Esophagus squamous epithelium (tissue), 5 donors: ENCODE measurements at regions not wholly inside any gene's neighbourhood (a gene's known extent, or its start where the extent isn't known, plus 50 kb on each side); places are given as distances from the start of the nearest gene placed in this dataset.

ENCODE experiments used
- DNase-seq: peaks from one replicate; lab custom pipeline; 2025; lab: John Stamatoyannopoulos, UW
- H3K27ac ChIP-seq, 4 donors: fragments of 200-600 bp; sonication (generic); one replicate each; pipeline ENCODE4 v1.5.1; 2016 to 2019; ENCODE audit warnings: mild to moderate bottlenecking in 1 of 4
- H3K27me3 ChIP-seq, 4 donors: fragments of 200-600 bp; sonication (generic); 1 replicate in 3 of 4; 2 replicates in 1 of 4; pipeline versions ENCODE4 v1.5.1 to v1.6.0; 2017 to 2021; ENCODE audit warnings: antibody characterized with exemption in 1 of 4
- H3K36me3 ChIP-seq, 3 donors: fragments of 200-600 bp; sonication (generic); one replicate each; pipeline ENCODE4 v1.5.1; 2016 to 2019
- H3K4me1 ChIP-seq, 3 donors: fragments of 200-600 bp; sonication (generic); one replicate each; pipeline ENCODE4 v1.5.1; 2017 to 2019
- H3K4me3 ChIP-seq, 4 donors: fragments of 200-600 bp; sonication (generic); 1 replicate in 3 of 4; 2 replicates in 1 of 4; pipeline ENCODE4 v1.5.1; 2016 to 2019; ENCODE audit warnings: mild to moderate bottlenecking in 2 of 4, moderate library complexity in 1 of 4
- H3K9me3 ChIP-seq, 3 donors: fragments of 200-600 bp; sonication (generic); one replicate each; pipeline ENCODE4 v1.5.1; 2016 to 2019
- CTCF ChIP-seq, 6 experiments: fragments of 450-650 bp in 4 of 6; fragments of 200-600 bp in 2 of 6; sonication (generic) in 2 of 6; IDR thresholded peaks; one replicate each; pipeline ENCODE4 v1.5.1; 2016 to 2019; ENCODE audit warnings: antibody characterized with exemption in 6 of 6, mild to moderate bottlenecking in 4 of 6, moderate library complexity in 4 of 6
- POLR2A ChIP-seq, 4 donors: fragments of 450-650 bp; IDR thresholded peaks; one replicate each; pipeline ENCODE4 v1.6.1; 2017; ENCODE audit warnings: antibody characterized with exemption in 4 of 4, mild to moderate bottlenecking in 4 of 4, moderate library complexity in 3 of 4
- WGBS, 2 donors: methylation state at CpG; one replicate each; pipeline ENCODE4 v1.1.5; 2018; 5-methylcytosine and 5-hydroxymethylcytosine counted together
- intact Hi-C: fragments of 100-400 bp; cut with DNase I; formaldehyde crosslinking; loops from one replicate; pipeline ENCODE4 v1.15.0; 2022
- donor health status: DM: yes; HTN: yes; CAD: no.

DNA sequence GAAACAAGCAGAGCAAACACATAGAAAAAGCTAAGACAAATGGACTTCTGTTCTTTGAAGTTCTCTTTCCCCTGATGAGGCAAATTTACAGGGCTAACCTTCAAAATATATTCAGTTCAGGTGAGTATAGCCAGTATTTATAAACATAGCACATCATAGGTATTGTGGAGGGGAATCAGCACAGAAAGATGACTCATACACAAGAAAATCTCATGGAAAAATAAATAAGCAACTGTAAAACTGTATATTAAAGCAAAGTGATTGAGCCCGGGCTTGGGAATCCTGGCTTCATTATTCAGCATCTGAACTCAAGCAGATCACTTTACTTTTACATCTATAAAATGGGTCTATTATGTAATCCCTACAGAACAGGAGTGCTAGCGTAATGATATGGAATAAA, 173.5 kb upstream of the PAPPA start:
- no peaks in the 10 kb centered on the region for H3K36me3 ChIP-seq
- H3K27ac ChIP-seq: no peak overlapping the region
- H3K9me3 ChIP-seq: no peaks in the 10 kb centered on the region
- intact Hi-C loops: no loop called here
- H3K4me1 ChIP-seq: peaks cover 0 to 16% (median 3%) of the 10 kb centered on the region in 3 donors
- TF ChIP-seq POLR2A (IDR thresholded peaks at IDR 0.05) (no peak), CTCF (IDR thresholded peaks at IDR 0.05) (no peak)
- no peaks in the 10 kb centered on the region for H3K27me3 ChIP-seq
- WGBS, 2 donors: 79 to 86% methylated on average over 2 of the region's 2 CpGs
- no peak overlapping the region for H3K4me3 ChIP-seq
- DNase-seq: no peak

DNA sequence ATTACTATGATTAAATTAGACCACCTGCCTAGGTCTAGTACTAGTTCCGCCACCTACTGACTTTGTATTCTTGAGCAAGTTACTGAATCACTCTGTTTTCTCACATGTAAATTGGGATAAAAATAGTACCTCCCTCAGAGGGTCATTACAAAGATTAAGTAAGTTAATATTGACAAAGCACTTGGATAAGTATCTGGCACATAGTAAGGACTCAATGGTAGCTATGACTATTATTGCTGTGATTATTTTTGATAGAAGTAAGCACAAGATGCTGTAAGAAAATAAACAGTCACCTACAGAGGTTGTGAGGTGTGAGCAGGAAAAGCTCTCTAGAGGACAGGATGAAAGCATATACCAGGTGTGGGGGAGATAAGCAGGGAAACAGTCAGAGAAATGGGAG, 173.1 kb upstream of the PAPPA start:
- Histone ChIP-seq H3K9me3 (no peaks in the 10 kb centered on the region), H3K4me3 (no peak overlapping the region), H3K27me3 (no peaks in the 10 kb centered on the region), H3K36me3 (no peaks in the 10 kb centered on the region), H3K4me1 (peaks cover 0 to 16% (median 3%) of the 10 kb centered on the region in 3 donors), H3K27ac (no peak overlapping the region)
- DNase-seq: no peak
- intact Hi-C loops: no loop called here
- 85 to 94% methylated on average over 1 of the region's 1 CpG for WGBS, 2 donors
- TF ChIP-seq CTCF (IDR thresholded peaks at IDR 0.05): no peak
- no peak for TF ChIP-seq POLR2A (IDR thresholded peaks at IDR 0.05)

DNA sequence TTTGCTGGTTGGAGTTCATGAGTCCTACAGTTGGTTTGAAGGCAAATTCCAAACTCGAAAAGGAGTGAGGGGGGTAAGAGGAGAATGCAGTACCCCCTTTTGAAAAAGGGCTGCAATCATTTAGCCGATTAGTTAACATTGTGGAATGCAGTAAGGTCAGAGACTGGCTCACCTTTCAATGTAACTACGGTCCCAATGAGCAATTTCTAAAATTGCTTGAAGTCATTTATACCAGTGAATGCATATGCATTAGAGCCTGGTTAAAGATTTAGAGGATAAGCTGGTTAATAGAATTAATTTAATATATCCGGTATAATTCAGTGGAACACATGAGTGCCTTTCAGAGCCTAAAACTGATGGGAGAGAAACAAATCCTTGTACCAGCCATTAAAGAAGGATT, 172.6 kb upstream of the PAPPA start:
- peaks cover 0 to 16% (median 3%) of the 10 kb centered on the region in 3 donors for H3K4me1 ChIP-seq
- intact Hi-C loops: no loop called here
- H3K36me3 ChIP-seq: no peaks in the 10 kb centered on the region
- 69 to 81% methylated on average over 4 of the region's 4 CpGs for WGBS, 2 donors
- no peak overlapping the region for H3K4me3 ChIP-seq
- H3K27ac ChIP-seq: no peak overlapping the region
- DNase-seq: no peak
- H3K27me3 ChIP-seq: no peaks in the 10 kb centered on the region
- H3K9me3 ChIP-seq: no peaks in the 10 kb centered on the region
- no peak for TF ChIP-seq POLR2A (IDR thresholded peaks at IDR 0.05)

DNA sequence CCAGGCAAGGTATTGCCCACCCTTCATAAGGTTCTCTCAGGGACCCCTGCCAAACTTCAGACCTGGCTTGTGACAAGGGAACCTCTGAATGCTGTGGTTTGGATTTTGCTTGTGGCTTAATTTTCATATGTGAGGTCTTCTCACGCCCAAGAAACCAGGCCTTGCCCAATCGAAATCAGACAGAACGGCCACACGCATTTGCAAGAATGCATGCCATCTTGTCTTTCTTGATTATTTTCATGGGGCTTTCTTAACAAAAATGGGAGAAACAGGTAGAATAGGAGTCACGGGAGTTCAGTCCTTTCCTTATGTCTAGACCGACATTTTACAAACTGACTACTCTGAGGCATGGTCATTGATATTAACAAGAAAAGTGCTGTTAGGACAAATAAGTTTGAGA, 170.2 kb upstream of the PAPPA start:
- Histone ChIP-seq H3K9me3 (no peaks in the 10 kb centered on the region), H3K4me3 (no peak overlapping the region), H3K27ac (no peak overlapping the region), H3K36me3 (no peaks in the 10 kb centered on the region), H3K27me3 (no peaks in the 10 kb centered on the region), H3K4me1 (peaks cover 0 to 10% (median 0%) of the 10 kb centered on the region in 3 donors)
- WGBS, 2 donors: 85 to 90% methylated on average over 5 to 6 of the region's 6 CpGs
- intact Hi-C loops: no loop called here
- TF ChIP-seq CTCF (IDR thresholded peaks at IDR 0.05) (no peak), POLR2A (IDR thresholded peaks at IDR 0.05) (no peak)
- DNase-seq: no peak

DNA sequence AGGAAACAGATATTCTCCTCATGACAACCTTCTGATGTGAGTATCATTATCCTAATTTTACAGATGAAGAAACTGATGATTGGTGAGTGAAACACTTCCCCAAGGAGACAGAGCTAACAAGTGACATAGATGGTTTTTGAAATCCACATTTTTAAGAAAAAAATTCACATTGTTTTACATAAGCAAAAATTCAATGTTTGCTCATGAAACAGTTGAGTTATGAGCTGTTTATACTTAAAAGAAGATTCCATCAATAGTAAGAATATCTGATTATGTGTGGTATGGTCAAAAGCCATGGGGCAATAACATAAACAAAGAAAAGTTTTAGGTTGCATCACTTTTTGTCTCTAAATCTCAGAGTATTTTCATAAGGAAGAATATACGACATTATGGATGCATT, 167.9 kb upstream of the PAPPA start:
- intact Hi-C loops: no loop called here
- H3K4me3 ChIP-seq: no peak overlapping the region
- no peaks in the 10 kb centered on the region for H3K27me3 ChIP-seq
- no peaks in the 10 kb centered on the region for H3K36me3 ChIP-seq
- no peak for TF ChIP-seq POLR2A (IDR thresholded peaks at IDR 0.05)
- TF ChIP-seq CTCF (IDR thresholded peaks at IDR 0.05): no peak
- WGBS, 2 donors: 81 to 84% methylated on average over 1 of the region's 1 CpG
- H3K4me1 ChIP-seq: no peaks in the 10 kb centered on the region
- H3K27ac ChIP-seq: no peak overlapping the region
- H3K9me3 ChIP-seq: no peaks in the 10 kb centered on the region
- no peak for DNase-seq

DNA sequence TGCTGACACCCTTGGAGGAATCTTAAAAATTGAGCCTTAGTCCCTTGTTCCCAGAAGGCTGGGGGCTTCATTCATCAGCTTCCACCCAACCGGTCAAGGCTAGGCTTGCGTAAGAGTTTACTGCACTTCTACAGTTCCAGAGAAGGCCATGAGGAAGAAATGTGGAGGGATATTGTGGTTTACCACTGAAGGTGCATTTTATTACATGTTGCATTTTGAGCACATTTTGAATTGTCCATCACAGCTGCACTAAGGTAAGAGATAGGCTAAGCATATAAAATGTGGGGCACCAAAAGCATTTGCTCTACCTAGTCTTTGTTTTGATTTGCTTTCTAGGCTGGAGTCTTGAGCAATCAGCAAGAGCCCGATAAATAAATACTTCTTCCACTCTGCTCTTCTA, 167.1 kb upstream of the PAPPA start:
- intact Hi-C loops: no loop called here
- WGBS, 2 donors: 89 to 91% methylated on average over 3 of the region's 3 CpGs
- DNase-seq: no peak
- Histone ChIP-seq H3K36me3 (no peaks in the 10 kb centered on the region), H3K27me3 (no peaks in the 10 kb centered on the region), H3K4me1 (no peaks in the 10 kb centered on the region), H3K4me3 (no peak overlapping the region), H3K9me3 (no peaks in the 10 kb centered on the region), H3K27ac (no peak overlapping the region)
- TF ChIP-seq POLR2A (IDR thresholded peaks at IDR 0.05): no peak
- TF ChIP-seq CTCF (IDR thresholded peaks at IDR 0.05): no peak
